CD4-positive, alpha-beta T cell treated with Interleukin-1 beta for 1 hour (primary cell): ENCODE measurements at regions not wholly inside any gene's neighbourhood (a gene's known extent, or its start where the extent isn't known, plus 50 kb on each side); places are given as distances from the start of the nearest gene placed in this dataset.
"Not testable (repeated sequence)": the region's sequence is repeated elsewhere in the genome, so short reads cannot be mapped to it uniquely, and the experiment has no call there.

Experiments used
- DNase-seq, 2 donors: peaks; one replicate each; pipeline ENCODE4 v3.0.0-alpha.2; 2020 to 2022

- no peak for DNase-seq
These were observed 215.0 kb downstream of the IL15 start for GRCh38 chr4:141851246-141851891.

- no peak for DNase-seq
These were observed 216.8 kb downstream of the IL15 start for GRCh38 chr4:141853091-141853764.

DNA sequence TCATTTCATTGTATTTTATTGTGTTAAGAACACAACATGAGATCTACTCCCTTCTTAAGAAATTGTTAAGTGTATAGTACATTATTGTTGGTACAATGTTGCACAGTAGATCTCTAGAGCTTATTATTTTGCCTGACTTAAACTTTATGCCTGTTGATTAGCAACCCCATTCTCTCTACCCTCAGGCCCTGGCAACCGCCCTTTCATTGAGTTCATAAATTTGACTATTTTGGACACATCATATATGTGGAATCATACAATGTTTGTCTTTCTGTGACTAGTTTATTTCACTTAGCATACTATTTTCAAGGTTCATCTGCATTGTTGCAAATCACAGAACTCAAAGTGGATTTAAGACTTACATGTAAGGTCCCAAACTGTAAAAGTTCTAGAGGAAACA lies 222.1 kb downstream of the IL15 start:
- no peak for DNase-seq

DNA sequence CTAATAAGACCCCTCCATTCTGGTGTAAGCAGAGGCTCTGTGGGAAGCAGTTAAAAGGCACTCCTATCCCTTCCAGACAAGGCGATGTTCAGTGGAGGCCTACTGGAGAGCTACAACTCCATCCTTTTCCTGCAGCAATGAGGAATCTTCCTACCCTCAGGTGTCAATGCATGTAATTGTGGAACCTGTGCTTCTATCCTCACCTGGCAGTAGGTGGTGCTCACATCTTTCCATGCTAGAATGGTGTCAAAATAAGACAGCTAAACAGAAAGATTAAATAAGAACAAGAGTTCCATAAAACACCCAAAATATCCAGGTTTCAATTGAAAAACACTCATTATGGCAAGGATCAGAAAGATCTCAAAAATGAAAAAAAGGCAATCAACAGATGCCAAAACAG lies 224.6 kb downstream of the IL15 start:
- DNase-seq, result peak in 1 of 2 donors; percentile 1

DNA sequence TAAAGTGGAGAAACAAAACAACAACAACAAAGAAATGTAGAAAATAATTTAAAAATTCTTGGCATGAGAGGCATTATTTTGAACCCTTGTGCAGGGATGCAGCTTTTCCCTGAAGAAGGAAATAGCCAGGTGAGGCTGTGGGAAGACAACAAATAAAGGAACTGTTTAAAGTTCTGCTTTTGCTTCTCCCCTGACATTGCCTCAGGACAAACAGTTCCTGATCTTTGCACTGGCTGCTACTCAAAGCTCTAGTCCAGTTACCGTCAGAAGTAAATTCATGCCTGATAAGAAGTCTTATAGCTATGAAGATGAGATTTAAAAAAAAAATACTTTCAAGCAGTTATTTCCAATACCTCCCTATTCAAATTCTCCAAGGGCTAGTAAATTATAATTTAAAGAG lies 233.8 kb downstream of the IL15 start:
- no peak for DNase-seq

GRCh38 chr4:141871086-141871770 lies 234.8 kb downstream of the IL15 start:
- no peak for DNase-seq

DNA sequence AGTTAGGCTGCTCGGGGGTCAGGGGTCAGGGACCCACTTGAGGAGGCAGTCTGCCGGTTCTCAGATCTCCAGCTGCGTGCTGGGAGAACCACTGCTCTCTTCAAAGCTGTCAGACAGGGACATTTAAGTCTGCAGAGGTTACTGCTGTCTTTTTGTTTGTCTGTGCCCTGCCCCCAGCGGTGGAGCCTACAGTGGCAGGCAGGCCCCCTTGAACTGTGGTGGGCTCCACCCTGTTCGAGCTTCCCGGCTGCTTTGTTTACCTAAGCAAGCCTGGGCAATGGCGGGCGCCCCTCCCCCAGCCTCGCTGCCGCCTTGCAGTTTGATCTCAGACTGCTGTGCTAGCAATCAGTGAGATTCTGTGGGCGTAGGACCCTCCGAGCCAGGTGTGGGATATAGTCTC lies 246.3 kb downstream of the IL15 start:
- not testable (repeated sequence) for DNase-seq

- no peak for DNase-seq
These were observed 247.7 kb downstream of the IL15 start for GRCh38 chr4:141884070-141884469.

GRCh38 chr4:141885112-141885511 lies 248.7 kb downstream of the IL15 start:
- DNase-seq, result no peak

DNA sequence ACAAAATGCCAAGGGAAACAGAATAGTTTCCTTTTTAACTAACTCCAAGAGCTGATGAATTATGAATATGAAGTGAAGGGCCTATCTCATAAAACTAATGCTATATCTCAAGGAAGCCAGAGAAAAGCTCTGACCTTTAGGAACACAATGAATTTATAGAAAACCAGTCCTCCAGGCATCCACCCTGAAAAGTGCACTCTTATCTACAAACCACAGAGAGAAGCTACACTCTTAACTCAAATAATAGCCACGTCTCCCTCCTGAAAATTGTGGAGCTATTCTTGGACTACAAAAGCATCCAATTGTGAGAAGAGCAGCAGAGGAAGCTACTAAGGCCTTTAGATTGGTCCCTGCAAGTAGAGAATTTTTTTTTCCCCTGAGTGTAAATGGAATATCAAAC lies 253.9 kb downstream of the IL15 start:
- no peak for DNase-seq

DNA sequence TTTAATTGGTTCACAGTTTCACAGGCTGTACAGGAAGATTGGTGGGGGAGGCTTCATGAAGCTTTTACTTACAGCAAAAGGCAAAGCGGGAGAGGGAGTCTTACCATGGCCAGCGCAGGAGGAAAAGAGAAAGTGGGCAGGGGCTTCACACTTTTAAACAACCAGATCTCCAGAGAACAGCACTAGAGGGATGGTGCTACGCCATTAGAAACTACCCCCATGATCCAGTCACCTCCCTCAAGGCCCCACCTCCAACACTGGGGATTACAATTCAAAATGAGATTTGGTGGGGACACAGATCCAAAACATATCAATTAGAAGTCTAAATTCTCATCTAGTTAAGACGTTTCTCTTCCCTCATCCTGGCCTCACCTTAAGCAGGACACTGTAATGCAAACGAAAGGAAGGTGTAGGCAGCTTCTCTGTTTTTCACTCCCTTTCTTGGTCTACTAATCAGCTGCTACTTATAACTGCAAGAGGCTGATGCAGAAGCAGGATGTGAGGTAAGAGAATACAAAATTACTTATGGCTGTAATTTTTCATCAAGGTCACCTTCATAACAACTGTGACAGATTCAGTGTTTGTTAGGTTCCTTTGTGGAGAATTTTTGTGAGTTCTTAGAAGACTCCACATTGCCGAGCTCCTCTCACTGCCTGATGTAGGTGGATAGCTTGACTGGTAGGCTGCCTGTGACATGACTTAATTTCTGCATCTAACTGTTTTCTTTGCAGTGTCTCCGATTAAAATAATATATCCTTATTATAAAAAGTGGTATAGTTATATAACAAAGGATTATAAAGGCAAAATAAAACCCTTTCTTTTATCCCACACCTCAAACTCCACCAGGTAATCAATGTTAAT lies 255.1 kb downstream of the IL15 start:
- DNase-seq, result no peak

GRCh38 chr4:141896687-141897086 lies 260.3 kb downstream of the IL15 start:
- DNase-seq, result no peak

GRCh38 chr4:141898346-141898745 lies 262.0 kb downstream of the IL15 start:
- DNase-seq, result no peak

- DNase-seq, result no peak
These were observed 262.7 kb downstream of the IL15 start for GRCh38 chr4:141899103-141899502.

DNA sequence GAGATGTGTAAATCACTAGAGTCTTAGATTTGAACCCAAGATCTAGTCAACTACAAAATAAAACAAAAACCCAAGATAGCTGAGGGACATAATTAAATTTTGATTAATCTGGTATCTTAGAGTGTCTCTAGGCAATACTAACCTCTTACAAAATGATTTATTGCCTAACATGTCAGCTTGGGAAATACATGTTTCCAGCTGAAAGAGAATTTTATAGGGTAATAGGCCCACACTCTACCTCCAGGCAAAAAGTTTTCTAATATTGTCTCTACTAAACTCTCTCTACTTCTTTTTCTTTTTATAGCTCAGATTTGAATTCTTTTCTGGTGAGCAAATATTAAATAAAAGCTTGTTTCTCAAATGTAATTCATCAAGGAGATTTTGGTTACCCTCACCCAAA lies 263.2 kb downstream of the IL15 start:
- no peak for DNase-seq

GRCh38 chr4:141900856-141901255 lies 264.5 kb downstream of the IL15 start:
- no peak for DNase-seq

GRCh38 chr4:141905751-141906150 lies 269.4 kb downstream of the IL15 start:
- DNase-seq, result no peak

DNA sequence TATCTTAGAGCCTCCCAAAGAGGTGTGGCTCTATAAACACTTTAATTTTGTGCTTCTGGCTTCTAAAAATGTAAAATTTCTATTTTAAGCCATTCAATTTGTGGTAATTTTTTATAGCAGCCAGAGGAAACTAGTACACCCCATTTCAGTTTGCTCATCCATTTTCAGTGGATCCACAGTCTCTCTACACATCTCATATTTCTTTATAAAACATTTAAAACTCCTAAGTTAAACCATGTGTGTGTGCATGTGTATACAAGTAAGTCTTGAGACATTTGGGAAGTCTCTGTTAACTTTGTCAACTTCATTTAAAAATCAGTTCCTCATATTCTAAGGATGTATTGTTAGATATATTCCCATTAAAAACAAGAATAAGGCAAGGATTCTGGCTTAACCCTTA lies 273.2 kb downstream of the IL15 start:
- no peak for DNase-seq

DNA sequence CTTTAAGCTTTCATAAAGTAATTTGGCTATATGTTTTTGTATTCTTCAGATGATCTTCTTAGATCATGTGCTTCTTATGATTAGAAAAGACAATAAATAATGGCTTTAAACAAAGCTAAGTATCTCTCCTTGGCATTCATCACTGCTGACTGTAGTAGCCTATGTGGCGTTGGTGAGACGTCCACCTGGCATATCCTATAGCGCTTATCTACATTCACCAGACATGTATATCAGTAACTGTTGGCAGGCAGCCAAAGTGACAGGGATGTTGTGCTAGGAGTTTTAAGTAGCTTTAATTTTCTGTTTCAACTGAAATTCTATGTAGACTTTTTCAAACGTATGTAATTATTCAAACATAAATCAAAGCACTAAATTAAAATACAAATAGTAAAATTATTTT lies 276.4 kb downstream of the IL15 start:
- DNase-seq, result no peak

GRCh38 chr4:141913928-141914327 lies 277.5 kb downstream of the IL15 start:
- no peak for DNase-seq

DNA sequence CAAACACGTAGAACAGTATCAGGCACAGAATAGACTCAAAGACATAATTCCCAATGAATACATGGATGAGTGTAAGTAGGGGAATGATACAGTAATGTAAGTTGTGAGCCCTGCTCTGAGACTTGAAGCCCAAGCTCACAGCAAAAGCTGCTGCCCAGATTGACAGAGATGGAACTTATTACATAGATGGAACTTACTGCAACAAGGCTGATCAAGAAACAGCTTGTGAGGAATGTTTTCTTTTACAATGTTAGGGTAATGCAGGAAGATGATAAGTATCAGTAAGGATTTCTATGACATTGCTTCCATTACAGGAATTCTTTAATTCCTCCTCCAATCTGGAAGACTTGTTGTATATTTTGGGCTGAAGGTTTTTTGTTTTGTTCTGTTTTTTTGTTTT lies 278.4 kb downstream of the IL15 start:
- DNase-seq, result no peak

- no peak for DNase-seq
These were observed 283.3 kb downstream of the IL15 start for GRCh38 chr4:141919649-141920048.

DNA sequence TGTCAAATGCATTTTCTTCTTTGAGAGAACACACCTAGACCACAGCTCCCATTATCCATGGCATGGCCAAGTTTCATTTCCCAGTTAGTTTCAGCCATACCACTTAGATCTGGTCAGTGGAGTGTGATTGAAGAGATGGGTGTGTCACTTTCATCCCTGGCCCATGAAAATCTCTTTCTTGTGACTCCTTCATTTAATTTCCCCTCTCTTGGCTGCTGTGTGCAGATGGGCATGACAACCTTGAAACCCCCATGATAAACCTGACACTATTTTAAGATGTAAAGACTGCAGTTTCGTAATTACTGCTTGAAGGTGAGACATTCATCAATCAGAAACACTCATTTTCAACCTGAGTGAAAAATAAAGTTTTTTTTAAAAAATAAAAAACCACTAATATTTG lies 284.9 kb downstream of the IL15 start:
- DNase-seq, result no peak
